ENCODE measurements at regions not wholly inside any gene's neighbourhood (a gene's known extent, or its start where the extent isn't known, plus 50 kb on each side); places are given as distances from the start of the nearest gene placed in this dataset.

GRCh38 chr9:18352711-18353110 is 121.2 kb upstream of the ADAMTSL1 start:
- Histone ChIP-seq H3K9ac (ENCODE audit: insufficient read depth, low read depth, low read length) (no peak overlapping the region), H3K4me1 (ENCODE audit: insufficient read depth, low read length) (no peaks in the 10 kb centered on the region), H3K9me3 (ENCODE audit: low read length) (no peaks in the 10 kb centered on the region), H3K4me2 (ENCODE audit: low read depth, low read length) (no peak overlapping the region), H3K79me2 (ENCODE audit: insufficient read depth, low read length) (no peaks in the 10 kb centered on the region), H3K27me3 (ENCODE audit: control insufficient read depth in 1 of 2, insufficient read depth in 2 of 2, low read length in 2 of 2) (no peaks in the 10 kb centered on the region), H3K27ac (ENCODE audit: extremely low read length, insufficient read depth, low read length) (no peak overlapping the region), H3K36me3 (replicated peaks in 1 of 2; ENCODE audit: control insufficient read depth in 1 of 2, insufficient read depth in 2 of 2, low read length in 2 of 2) (no peaks in the 10 kb centered on the region), H2AFZ (ENCODE audit: low read length) (no peak overlapping the region), H4K20me1 (ENCODE audit: insufficient read depth, low read length) (no peaks in the 10 kb centered on the region), H3K4me3 (replicated peaks in 1 of 3; ENCODE audit: insufficient read depth in 1 of 3, low read depth in 2 of 3, low read length in 3 of 3) (no peak overlapping the region)
- 27% methylated on average over 3 of the region's 3 CpGs for WGBS (ENCODE audit: low lambda C conversion rate)
- FAIRE-seq, result no peak
- ChIA-PET POLR2A (no interaction called here), CTCF (ENCODE audit: low intra/inter-chr PET ratio, low total read pairs) (no interaction called here)
- DNase-seq (ENCODE audit: low spot score), result no peak
- no peak for TF ChIP-seq CBX1 (IDR thresholded peaks at IDR 0.05; ENCODE audit: low read depth)
- no peak for TF ChIP-seq ZNF530 (CRISPR knock-in tag; IDR thresholded peaks at IDR 0.05; ENCODE audit: low read depth)
- TF ChIP-seq SNAPC5 (CRISPR knock-in tag; IDR thresholded peaks at IDR 0.05; ENCODE audit: borderline replicate concordance), result no peak
- TF ChIP-seq MLX (CRISPR knock-in tag; IDR thresholded peaks at IDR 0.05), result no peak
- TF ChIP-seq CBFB (CRISPR knock-in tag; IDR thresholded peaks at IDR 0.05), result no peak
- TF ChIP-seq GTF3A (CRISPR knock-in tag; conservative IDR thresholded peaks at IDR 0.05), result no peak
- TF ChIP-seq CREB3 (CRISPR knock-in tag; IDR thresholded peaks at IDR 0.05), result no peak
- no peak for ATAC-seq
- BruUV-seq (replicated peaks), result no TSS peak
- intact Hi-C loops (cut with micrococcal nuclease; ENCODE audit: unreplicated experiment), result no loop called here
- in situ Hi-C loops (cut with HindIII; ENCODE audit: extremely low pct_ligation_motif_present, low pct_unique_long_range_greater_than_20kb), result no loop called here

- no peak overlapping the region for H3K4me3 ChIP-seq (replicated peaks in 1 of 3; ENCODE audit: insufficient read depth in 1 of 3, low read depth in 2 of 3, low read length in 3 of 3)
- H4K20me1 ChIP-seq (ENCODE audit: insufficient read depth, low read length), result no peaks in the 10 kb centered on the region
- no peaks in the 10 kb centered on the region for H3K36me3 ChIP-seq (replicated peaks in 1 of 2; ENCODE audit: control insufficient read depth in 1 of 2, insufficient read depth in 2 of 2, low read length in 2 of 2)
- no TSS peak for BruUV-seq (replicated peaks)
- no peak for FAIRE-seq
- no peak overlapping the region for H3K4me2 ChIP-seq (ENCODE audit: low read depth, low read length)
- in situ Hi-C loops (cut with HindIII; ENCODE audit: extremely low pct_ligation_motif_present, low pct_unique_long_range_greater_than_20kb) (no loop called here), intact Hi-C loops (cut with micrococcal nuclease; ENCODE audit: unreplicated experiment) (no loop called here)
- ATAC-seq, result no peak
- no peak for DNase-seq (ENCODE audit: low spot score)
- TF ChIP-seq HMGXB4 (CRISPR knock-in tag; IDR thresholded peaks at IDR 0.05; ENCODE audit: borderline replicate concordance in 1 of 2, low read depth in 1 of 2) (no peak), PRMT3 (CRISPR knock-in tag; IDR thresholded peaks at IDR 0.05; ENCODE audit: borderline replicate concordance, low read depth) (no peak)
- TF ChIP-seq, protein P1, sequence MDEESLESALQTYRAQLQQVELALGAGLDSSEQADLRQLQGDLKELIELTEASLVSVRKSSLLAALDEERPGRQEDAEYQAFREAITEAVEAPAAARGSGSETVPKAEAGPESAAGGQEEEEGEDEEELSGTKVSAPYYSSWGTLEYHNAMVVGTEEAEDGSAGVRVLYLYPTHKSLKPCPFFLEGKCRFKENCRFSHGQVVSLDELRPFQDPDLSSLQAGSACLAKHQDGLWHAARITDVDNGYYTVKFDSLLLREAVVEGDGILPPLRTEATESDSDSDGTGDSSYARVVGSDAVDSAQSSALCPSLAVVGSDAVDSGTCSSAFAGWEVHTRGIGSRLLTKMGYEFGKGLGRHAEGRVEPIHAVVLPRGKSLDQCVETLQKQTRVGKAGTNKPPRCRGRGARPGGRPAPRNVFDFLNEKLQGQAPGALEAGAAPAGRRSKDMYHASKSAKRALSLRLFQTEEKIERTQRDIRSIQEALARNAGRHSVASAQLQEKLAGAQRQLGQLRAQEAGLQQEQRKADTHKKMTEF (CRISPR knock-in tag; IDR thresholded peaks at IDR 0.05), result no peak
- no peak overlapping the region for H2AFZ ChIP-seq (ENCODE audit: low read length)
- no peak overlapping the region for H3K9ac ChIP-seq (ENCODE audit: insufficient read depth, low read depth, low read length)
- ChIA-PET POLR2A (no interaction called here), CTCF (ENCODE audit: low intra/inter-chr PET ratio, low total read pairs) (no interaction called here)
- no peaks in the 10 kb centered on the region for H3K27me3 ChIP-seq (ENCODE audit: control insufficient read depth in 1 of 2, insufficient read depth in 2 of 2, low read length in 2 of 2)
- no peaks in the 10 kb centered on the region for H3K79me2 ChIP-seq (ENCODE audit: insufficient read depth, low read length)
- no peaks in the 10 kb centered on the region for H3K9me3 ChIP-seq (ENCODE audit: low read length)
- H3K27ac ChIP-seq (ENCODE audit: extremely low read length, insufficient read depth, low read length), result no peak overlapping the region
- H3K4me1 ChIP-seq (ENCODE audit: insufficient read depth, low read length), result no peaks in the 10 kb centered on the region
These were observed 120.5 kb upstream of the ADAMTSL1 start for GRCh38 chr9:18353473-18353872.

Data from HepG2 (cell line).